Stomach (tissue), 8 donors: ENCODE measurements at regions not wholly inside any gene's neighbourhood (a gene's known extent, or its start where the extent isn't known, plus 50 kb on each side); places are given as distances from the start of the nearest gene placed in this dataset.
A peak's percentile ranks its signal among the peaks of the same experiment; 100 is the strongest.

ENCODE experiments used
- DNase-seq, 2 donors: peaks; one replicate each; pipeline versions ENCODE4 v3.0.0 to v3.0.0-alpha.2; 2013 to 2019
- H3K27ac ChIP-seq, 5 donors: fragments of 200-600 bp in 4 of 5; sonication (generic) in 4 of 5; one replicate each; pipeline ENCODE4 v1.5.1; 2013 to 2019; ENCODE audit warnings: mild to moderate bottlenecking in 1 of 5, moderate library complexity in 1 of 5
- H3K27me3 ChIP-seq, 3 donors: fragments of 200-600 bp; sonication (generic); one replicate each; pipeline ENCODE4 v1.5.1; 2017 to 2019; ENCODE audit warnings: mixed run types in 1 of 3
- H3K36me3 ChIP-seq, 4 donors: fragments of 200-600 bp; sonication (generic); 1 replicate in 3 of 4; 2 replicates in 1 of 4; pipeline ENCODE4 v1.5.1; 2016 to 2019
- H3K4me1 ChIP-seq, 4 donors: fragments of 200-600 bp; sonication (generic); one replicate each; pipeline ENCODE4 v1.5.1; 2016 to 2019
- H3K4me3 ChIP-seq, 4 donors: fragments of 200-600 bp; sonication (generic) in 3 of 4; one replicate each; pipeline ENCODE4 v1.5.1; 2016 to 2019; ENCODE audit warnings: mild to moderate bottlenecking in 1 of 4
- H3K9me3 ChIP-seq, 4 donors: fragments of 200-600 bp; sonication (generic); one replicate each; pipeline ENCODE4 v1.5.1; 2016 to 2019
- EP300 ChIP-seq: sonication (generic); formaldehyde crosslinking; IDR thresholded peaks from one replicate; pipeline ENCODE4 v1.6.1; 2017; ENCODE audit warnings: antibody characterized with exemption
- POLR2A ChIP-seq, 4 donors: fragments of 450-650 bp; IDR thresholded peaks; one replicate each; pipeline ENCODE4 v1.6.1; 2016; ENCODE audit warnings: antibody characterized with exemption in 4 of 4, control low read depth in 2 of 4, mild to moderate bottlenecking in 1 of 4, moderate library complexity in 1 of 4
- POLR2AphosphoS5 ChIP-seq, 3 donors: sonication (generic); formaldehyde crosslinking; IDR thresholded peaks; one replicate each; pipeline ENCODE4 v1.6.1; 2016; ENCODE audit warnings: antibody characterized with exemption in 3 of 3
- WGBS, 5 donors: extraction: QIAGEN DNeasy Blood & Tissue Kit in 3 of 5; methylation state at CpG; one replicate each; pipeline versions ENCODE4 v1.1.5 to v1.1.7; 2013 to 2018; 5-methylcytosine and 5-hydroxymethylcytosine counted together
- intact Hi-C: fragments of 100-400 bp; cut with DNase I; formaldehyde crosslinking; loops from one replicate; pipeline ENCODE4 v1.15.1; 2023; ENCODE audit warnings: low total_unique reads
- TF ChIP-seq, protein P1 (sequence below), 7 experiments: fragments of 450-650 bp in 4 of 7; fragments of 200-600 bp in 3 of 7; sonication (generic) in 3 of 7; IDR thresholded peaks; one replicate each; pipeline ENCODE4 v1.5.1; 2016 to 2019; ENCODE audit warnings: antibody characterized with exemption in 7 of 7, control low read depth in 2 of 7, mild to moderate bottlenecking in 1 of 7
- donor health status: healthy with polysubstance abuse.
- donor health status: Bipolar disorder and iron deficiency.
- donor health status: healthy.

DNA sequence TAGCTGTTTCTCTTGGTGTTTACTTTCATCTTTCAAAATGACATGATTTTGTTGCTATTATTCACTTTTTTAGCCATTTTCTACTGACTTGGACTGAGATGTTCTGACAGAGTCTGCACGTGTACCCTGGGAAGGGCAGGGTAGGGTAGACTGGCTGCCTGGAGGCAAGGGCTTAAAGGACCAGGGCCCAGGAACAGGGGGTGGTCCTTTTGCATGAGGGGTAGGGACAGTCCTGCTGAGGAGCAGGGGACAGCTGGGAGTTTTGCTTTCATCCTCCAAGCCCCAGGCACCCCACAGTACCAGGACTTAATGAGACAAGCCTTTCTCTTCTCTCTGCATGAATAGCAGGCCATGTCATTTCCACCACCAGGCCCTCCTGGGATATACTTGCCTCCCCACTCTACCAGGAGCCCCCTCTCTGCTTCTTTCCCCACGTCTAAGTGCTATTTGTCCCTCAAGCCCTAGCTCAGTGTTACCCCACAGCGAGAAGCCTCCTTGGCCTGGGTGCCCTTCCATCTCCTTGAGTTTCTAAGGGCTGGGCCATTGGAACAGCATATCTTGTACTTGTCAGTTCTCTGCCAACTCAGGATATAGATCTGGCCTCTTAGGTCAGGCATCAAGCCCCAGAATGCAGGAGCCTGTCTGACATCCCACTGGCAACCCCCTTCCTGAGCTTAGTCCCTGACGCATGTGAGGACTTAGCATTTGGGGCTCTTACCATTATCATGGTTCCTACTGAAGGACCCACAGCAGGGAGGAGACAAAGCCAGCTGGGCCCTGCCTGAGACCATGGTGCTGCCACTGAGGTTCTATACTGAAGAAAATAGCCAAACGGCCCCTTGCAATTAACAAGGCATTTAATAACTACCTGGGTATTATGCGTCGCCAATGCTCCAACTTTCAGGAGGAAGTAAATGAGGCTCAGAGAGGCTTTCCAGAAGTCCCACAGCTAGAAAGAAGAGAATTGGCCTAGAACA lies 78.4 kb upstream of the UNC5B start:
- intact Hi-C loops: no loop called here
- Histone ChIP-seq H3K27me3 (peaks cover 0 to 55% (median 13%) of the 10 kb centered on the region in 3 donors), H3K9me3 (no peaks in the 10 kb centered on the region), H3K27ac (no peak overlapping the region), H3K4me1 (peaks cover 0 to 6% (median 0%) of the 10 kb centered on the region in 4 donors), H3K4me3 (no peak overlapping the region), H3K36me3 (no peaks in the 10 kb centered on the region)
- WGBS, 5 donors: 87 to 93% (median 89%) methylated on average over 7 of the region's 7 CpGs
- no peak for DNase-seq
- TF ChIP-seq POLR2A (IDR thresholded peaks at IDR 0.05) (no peak), POLR2AphosphoS5 (IDR thresholded peaks at IDR 0.05) (no peak), EP300 (no peak)
- TF ChIP-seq, protein P1, sequence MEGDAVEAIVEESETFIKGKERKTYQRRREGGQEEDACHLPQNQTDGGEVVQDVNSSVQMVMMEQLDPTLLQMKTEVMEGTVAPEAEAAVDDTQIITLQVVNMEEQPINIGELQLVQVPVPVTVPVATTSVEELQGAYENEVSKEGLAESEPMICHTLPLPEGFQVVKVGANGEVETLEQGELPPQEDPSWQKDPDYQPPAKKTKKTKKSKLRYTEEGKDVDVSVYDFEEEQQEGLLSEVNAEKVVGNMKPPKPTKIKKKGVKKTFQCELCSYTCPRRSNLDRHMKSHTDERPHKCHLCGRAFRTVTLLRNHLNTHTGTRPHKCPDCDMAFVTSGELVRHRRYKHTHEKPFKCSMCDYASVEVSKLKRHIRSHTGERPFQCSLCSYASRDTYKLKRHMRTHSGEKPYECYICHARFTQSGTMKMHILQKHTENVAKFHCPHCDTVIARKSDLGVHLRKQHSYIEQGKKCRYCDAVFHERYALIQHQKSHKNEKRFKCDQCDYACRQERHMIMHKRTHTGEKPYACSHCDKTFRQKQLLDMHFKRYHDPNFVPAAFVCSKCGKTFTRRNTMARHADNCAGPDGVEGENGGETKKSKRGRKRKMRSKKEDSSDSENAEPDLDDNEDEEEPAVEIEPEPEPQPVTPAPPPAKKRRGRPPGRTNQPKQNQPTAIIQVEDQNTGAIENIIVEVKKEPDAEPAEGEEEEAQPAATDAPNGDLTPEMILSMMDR (IDR thresholded peaks at IDR 0.05): no peak

DNA sequence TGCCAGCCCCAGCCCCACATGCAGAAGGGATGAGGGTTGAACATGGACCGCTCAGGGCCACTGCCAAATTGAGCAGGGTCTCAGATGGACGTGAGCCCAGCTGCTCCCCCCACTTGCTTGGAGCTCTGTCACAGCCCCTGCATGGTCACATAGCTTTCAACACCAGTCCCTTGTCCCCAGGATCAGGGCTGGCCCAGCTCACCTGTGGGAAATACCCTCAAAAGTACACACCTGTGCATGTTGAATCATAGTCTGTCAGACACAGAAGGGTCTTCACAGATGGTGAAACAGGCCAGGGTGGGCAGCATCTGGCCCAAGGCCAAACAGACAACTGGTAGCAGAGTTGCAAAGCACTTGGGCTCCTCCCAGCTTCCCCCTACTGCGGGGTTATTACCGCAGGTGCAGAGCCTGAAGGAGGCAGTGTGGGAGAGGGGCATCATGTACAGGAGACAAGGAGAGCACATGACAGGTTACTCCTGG lies 77.6 kb upstream of the UNC5B start:
- Histone ChIP-seq H3K9me3 (no peaks in the 10 kb centered on the region), H3K4me3 (no peak overlapping the region), H3K4me1 (peaks cover 0 to 6% (median 0%) of the 10 kb centered on the region in 4 donors), H3K27me3 (peaks cover 0 to 55% (median 13%) of the 10 kb centered on the region in 3 donors), H3K36me3 (no peaks in the 10 kb centered on the region), H3K27ac (no peak overlapping the region)
- 47 to 74% (median 63%) methylated on average over 4 of the region's 4 CpGs for WGBS, 5 donors
- intact Hi-C loops: no loop called here
- no peak for TF ChIP-seq POLR2AphosphoS5 (IDR thresholded peaks at IDR 0.05)
- no peak for TF ChIP-seq POLR2A (IDR thresholded peaks at IDR 0.05)
- TF ChIP-seq, protein P1 (IDR thresholded peaks at IDR 0.05): no peak
- TF ChIP-seq EP300: no peak
- no peak for DNase-seq

DNA sequence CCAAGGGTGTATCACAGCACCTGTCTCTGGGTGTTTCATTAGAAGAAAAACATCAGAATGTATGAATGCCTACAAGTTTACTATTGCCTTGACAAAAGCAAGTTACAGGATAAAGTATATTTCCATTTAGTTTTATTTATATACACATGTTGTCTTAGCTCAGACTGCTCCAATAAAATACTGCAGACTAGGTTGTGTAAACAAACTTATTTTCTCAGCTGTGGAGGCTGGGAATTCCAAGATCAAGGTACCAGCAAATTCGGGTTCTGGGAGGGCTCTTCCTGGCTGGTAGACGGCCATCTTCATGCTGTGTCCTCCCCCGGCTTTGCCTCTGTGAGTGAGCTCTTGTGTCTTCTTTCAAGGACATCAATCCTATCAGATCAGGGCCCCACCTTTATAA lies 77.1 kb upstream of the UNC5B start:
- TF ChIP-seq POLR2A (IDR thresholded peaks at IDR 0.05): no peak
- no peak for TF ChIP-seq EP300
- TF ChIP-seq, protein P1 (IDR thresholded peaks at IDR 0.05): no peak
- no peak for TF ChIP-seq POLR2AphosphoS5 (IDR thresholded peaks at IDR 0.05)
- intact Hi-C loops: no loop called here
- Histone ChIP-seq H3K36me3 (no peaks in the 10 kb centered on the region), H3K4me1 (peaks cover 0 to 6% (median 0%) of the 10 kb centered on the region in 4 donors), H3K4me3 (no peak overlapping the region), H3K27ac (no peak overlapping the region), H3K9me3 (no peaks in the 10 kb centered on the region), H3K27me3 (peaks cover 0 to 55% (median 13%) of the 10 kb centered on the region in 3 donors)
- no peak for DNase-seq
- 56 to 69% (median 65%) methylated on average over 3 of the region's 3 CpGs for WGBS, 5 donors

DNA sequence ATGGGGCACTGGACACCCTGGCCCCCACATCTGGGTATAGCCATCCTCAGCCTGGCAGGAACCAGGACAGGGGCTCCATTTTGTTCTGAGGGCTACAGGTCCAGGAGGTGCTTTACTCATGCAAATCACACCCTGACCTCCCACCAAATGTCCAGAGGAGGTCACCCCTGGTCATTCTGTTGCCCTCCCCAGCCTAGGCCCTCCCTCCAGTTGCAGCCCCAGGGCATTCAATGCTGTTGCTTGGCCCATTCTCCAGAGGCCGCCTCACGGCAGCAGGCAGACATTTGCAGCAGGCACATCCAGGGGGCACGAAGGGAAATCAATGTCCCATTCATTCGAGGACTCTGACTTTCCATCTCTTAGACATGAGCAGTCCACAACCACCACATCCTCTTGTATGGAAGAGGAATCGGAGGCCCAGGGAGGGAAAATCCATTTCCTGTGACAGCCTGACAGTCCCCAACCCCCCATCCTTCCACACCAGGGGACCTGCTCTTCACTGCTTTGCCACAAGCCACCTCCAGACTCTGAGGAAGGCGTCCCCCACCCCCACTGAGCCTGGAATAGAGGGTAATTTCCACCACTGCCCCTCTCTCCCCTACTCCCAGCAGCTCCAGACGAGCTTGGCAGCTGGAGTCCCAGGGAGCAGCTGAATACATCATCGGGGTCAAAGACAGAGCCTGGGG lies 76.2 kb upstream of the UNC5B start:
- peaks cover 0 to 54% (median 13%) of the 10 kb centered on the region in 3 donors for H3K27me3 ChIP-seq
- no peak for TF ChIP-seq POLR2AphosphoS5 (IDR thresholded peaks at IDR 0.05)
- TF ChIP-seq POLR2A (IDR thresholded peaks at IDR 0.05): no peak
- no peak for TF ChIP-seq EP300
- TF ChIP-seq, protein P1 (IDR thresholded peaks at IDR 0.05): no peak
- H3K4me3 ChIP-seq: no peak overlapping the region
- H3K9me3 ChIP-seq: no peaks in the 10 kb centered on the region
- peaks cover 0 to 6% (median 0%) of the 10 kb centered on the region in 4 donors for H3K4me1 ChIP-seq
- peak in 1 of 2 donors; percentile 23 for DNase-seq
- no peak overlapping the region for H3K27ac ChIP-seq
- no peaks in the 10 kb centered on the region for H3K36me3 ChIP-seq
- intact Hi-C loops: no loop called here
- 50 to 75% (median 70%) methylated on average over 3 to 8 of the region's 8 CpGs for WGBS, 5 donors
